Daoy (cell line): ENCODE measurements at regions not wholly inside any gene's neighbourhood (a gene's known extent, or its start where the extent isn't known, plus 50 kb on each side); places are given as distances from the start of the nearest gene placed in this dataset.

Source experiments
- DNase-seq: peaks from one replicate; pipeline ENCODE4 v3.0.0-alpha.2; 2015; ENCODE audit warnings: low read depth

- peak; percentile 86 for DNase-seq
Measured at GRCh38 chr1:222370913-222371675, 176.8 kb downstream of the HHIPL2 start.

GRCh38 chr1:222370081-222370912, 177.6 kb downstream of the HHIPL2 start:
- DNase-seq, result peak; percentile 87

GRCh38 chr1:222369148-222369547, 178.8 kb downstream of the HHIPL2 start:
- DNase-seq, result no peak

GRCh38 chr1:222358100-222358499, 189.8 kb downstream of the HHIPL2 start:
- DNase-seq, result no peak

GRCh38 chr1:222357252-222357651, 190.7 kb downstream of the HHIPL2 start:
- no peak for DNase-seq

- no peak for DNase-seq
Measured at GRCh38 chr1:222347627-222348026, 200.3 kb downstream of the HHIPL2 start.

GRCh38 chr1:222346955-222347354, 200.9 kb downstream of the HHIPL2 start:
- no peak for DNase-seq

- DNase-seq, result no peak
Measured at GRCh38 chr1:222339376-222339947, 208.4 kb downstream of the HHIPL2 start.

- DNase-seq, result no peak
Measured at GRCh38 chr1:222335586-222335985, 212.3 kb downstream of the HHIPL2 start.

- peak; percentile 67 for DNase-seq
Measured at GRCh38 chr1:222334026-222334680, 213.8 kb downstream of the HHIPL2 start.

- peak; percentile 50 for DNase-seq
Measured at GRCh38 chr1:222331765-222332164, 216.1 kb downstream of the HHIPL2 start.

- DNase-seq, result peak; percentile 55
Measured at GRCh38 chr1:222331340-222331739, 216.6 kb downstream of the HHIPL2 start.

- no peak for DNase-seq
Measured at GRCh38 chr1:222329493-222330045, 218.3 kb downstream of the HHIPL2 start.

- DNase-seq, result no peak
Measured at GRCh38 chr1:222326710-222327036, 221.2 kb downstream of the HHIPL2 start.

- DNase-seq, result no peak
Measured at GRCh38 chr1:222326006-222326709, 221.7 kb downstream of the HHIPL2 start.

GRCh38 chr1:222325506-222325905, 222.4 kb downstream of the HHIPL2 start:
- no peak for DNase-seq

GRCh38 chr1:222314839-222315238, 233.1 kb downstream of the HHIPL2 start:
- no peak for DNase-seq

- no peak for DNase-seq
Measured at GRCh38 chr1:222310836-222311235, 237.1 kb downstream of the HHIPL2 start.

- no peak for DNase-seq
Measured at GRCh38 chr1:222307621-222308020, 240.3 kb downstream of the HHIPL2 start.

- no peak for DNase-seq
Measured at GRCh38 chr1:222306512-222306911, 241.4 kb downstream of the HHIPL2 start.

- DNase-seq, result no peak
Measured at GRCh38 chr1:222306011-222306410, 241.9 kb downstream of the HHIPL2 start.
